PFSK-1 (cell line): ENCODE measurements at regions not wholly inside any gene's neighbourhood (a gene's known extent, or its start where the extent isn't known, plus 50 kb on each side); places are given as distances from the start of the nearest gene placed in this dataset.

ENCODE experiments used
- FOXP2 ChIP-seq: optimal IDR thresholded peaks from 2 replicates; pipeline ENCODE3; 2011; ENCODE audit warnings: borderline replicate concordance, control low read depth, inconsistent platforms; ENCODE audit not compliant: insufficient read depth; ENCODE audit errors: extremely low read length, extremely low read depth
- POLR2AphosphoS5 ChIP-seq: IDR thresholded peaks from 2 replicates; pipeline ENCODE4 v1.6.1; 2012; ENCODE audit warnings: low read depth, mild to moderate bottlenecking, control low read depth, low read length, moderate library complexity
- SIN3A ChIP-seq: IDR thresholded peaks from 2 replicates; pipeline ENCODE4 v1.6.1; 2012; ENCODE audit warnings: mild to moderate bottlenecking, low read length, moderate library complexity, borderline replicate concordance; ENCODE audit not compliant: insufficient read depth
- TAF1 ChIP-seq: IDR thresholded peaks from 2 replicates; pipeline ENCODE4 v1.6.1; 2012; ENCODE audit warnings: low read length, control low read depth, borderline replicate concordance; ENCODE audit not compliant: insufficient read depth
- TF ChIP-seq, protein P1 (sequence below), 2 experiments: IDR thresholded peaks; 2 replicates each; pipeline versions ENCODE4 v1.6.1 to v1.8.0; 2011 to 2012; ENCODE audit warnings: low read depth in 2 of 2, low read length in 2 of 2, control low read depth in 1 of 2, inconsistent platforms in 1 of 2, mild to moderate bottlenecking in 1 of 2, moderate library complexity in 1 of 2; ENCODE audit not compliant: insufficient read depth in 1 of 2

DNA sequence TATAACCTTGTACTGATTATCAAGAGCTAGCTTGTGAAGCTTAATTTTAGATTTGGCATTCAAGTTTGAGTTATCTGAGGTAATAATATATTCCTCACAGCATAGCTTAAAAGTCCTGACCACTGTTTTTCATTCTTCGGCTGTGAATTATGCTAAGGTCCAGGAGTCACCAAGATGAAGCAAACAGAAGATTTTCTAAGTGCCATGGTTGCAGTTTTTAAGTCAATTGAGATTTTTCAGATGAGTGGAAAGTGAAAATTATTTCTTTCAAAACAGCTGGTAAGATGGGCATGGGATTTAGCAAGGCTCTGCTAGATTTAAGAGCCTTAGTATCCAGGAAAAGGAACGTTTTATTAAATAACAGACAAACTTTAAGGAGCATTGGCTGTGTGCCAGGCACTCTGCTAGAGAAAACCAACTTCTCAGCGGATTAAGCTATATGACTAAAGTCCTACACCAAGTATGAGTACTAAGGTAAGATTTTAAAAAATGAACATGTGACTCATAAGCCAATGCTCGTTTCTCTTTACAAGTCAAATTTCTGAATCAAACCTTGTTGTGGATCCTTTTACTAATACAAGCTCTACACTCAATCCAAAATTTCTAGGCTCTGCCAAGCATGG, 149.9 kb upstream of the IL15 start:
- no peak for TF ChIP-seq TAF1
- no peak for TF ChIP-seq FOXP2
- no peak for TF ChIP-seq POLR2AphosphoS5
- TF ChIP-seq, protein P1, sequence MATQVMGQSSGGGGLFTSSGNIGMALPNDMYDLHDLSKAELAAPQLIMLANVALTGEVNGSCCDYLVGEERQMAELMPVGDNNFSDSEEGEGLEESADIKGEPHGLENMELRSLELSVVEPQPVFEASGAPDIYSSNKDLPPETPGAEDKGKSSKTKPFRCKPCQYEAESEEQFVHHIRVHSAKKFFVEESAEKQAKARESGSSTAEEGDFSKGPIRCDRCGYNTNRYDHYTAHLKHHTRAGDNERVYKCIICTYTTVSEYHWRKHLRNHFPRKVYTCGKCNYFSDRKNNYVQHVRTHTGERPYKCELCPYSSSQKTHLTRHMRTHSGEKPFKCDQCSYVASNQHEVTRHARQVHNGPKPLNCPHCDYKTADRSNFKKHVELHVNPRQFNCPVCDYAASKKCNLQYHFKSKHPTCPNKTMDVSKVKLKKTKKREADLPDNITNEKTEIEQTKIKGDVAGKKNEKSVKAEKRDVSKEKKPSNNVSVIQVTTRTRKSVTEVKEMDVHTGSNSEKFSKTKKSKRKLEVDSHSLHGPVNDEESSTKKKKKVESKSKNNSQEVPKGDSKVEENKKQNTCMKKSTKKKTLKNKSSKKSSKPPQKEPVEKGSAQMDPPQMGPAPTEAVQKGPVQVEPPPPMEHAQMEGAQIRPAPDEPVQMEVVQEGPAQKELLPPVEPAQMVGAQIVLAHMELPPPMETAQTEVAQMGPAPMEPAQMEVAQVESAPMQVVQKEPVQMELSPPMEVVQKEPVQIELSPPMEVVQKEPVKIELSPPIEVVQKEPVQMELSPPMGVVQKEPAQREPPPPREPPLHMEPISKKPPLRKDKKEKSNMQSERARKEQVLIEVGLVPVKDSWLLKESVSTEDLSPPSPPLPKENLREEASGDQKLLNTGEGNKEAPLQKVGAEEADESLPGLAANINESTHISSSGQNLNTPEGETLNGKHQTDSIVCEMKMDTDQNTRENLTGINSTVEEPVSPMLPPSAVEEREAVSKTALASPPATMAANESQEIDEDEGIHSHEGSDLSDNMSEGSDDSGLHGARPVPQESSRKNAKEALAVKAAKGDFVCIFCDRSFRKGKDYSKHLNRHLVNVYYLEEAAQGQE (IDR thresholded peaks at IDR 0.05; ENCODE audit: insufficient read depth in 1 of 2, low read depth in 2 of 2, low read length in 2 of 2) = no peak
- TF ChIP-seq SIN3A = no peak

DNA sequence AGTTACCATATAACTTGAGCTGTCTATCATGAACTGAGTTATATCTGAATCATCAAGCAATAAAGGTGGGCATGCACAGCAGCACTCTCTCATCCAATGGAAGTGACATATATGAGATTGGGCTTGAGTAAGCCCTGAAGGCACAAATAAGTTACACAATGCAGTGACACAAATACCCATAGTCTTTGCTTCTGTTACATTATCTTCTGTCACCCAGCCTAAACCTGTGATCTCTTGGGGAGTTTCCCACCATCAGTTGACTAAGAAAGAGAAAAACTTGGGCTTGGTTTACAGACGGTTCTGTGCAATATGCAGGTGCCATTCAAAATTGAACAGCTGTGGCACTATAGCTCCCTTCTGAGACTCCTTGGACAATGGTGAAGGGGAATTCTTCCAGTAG, 138.8 kb upstream of the IL15 start:
- TF ChIP-seq, protein P1 (IDR thresholded peaks at IDR 0.05; ENCODE audit: insufficient read depth in 1 of 2, low read depth in 2 of 2, low read length in 2 of 2) = no peak
- TF ChIP-seq FOXP2 = no peak
- TF ChIP-seq SIN3A = no peak
- no peak for TF ChIP-seq POLR2AphosphoS5
- TF ChIP-seq TAF1 = no peak

DNA sequence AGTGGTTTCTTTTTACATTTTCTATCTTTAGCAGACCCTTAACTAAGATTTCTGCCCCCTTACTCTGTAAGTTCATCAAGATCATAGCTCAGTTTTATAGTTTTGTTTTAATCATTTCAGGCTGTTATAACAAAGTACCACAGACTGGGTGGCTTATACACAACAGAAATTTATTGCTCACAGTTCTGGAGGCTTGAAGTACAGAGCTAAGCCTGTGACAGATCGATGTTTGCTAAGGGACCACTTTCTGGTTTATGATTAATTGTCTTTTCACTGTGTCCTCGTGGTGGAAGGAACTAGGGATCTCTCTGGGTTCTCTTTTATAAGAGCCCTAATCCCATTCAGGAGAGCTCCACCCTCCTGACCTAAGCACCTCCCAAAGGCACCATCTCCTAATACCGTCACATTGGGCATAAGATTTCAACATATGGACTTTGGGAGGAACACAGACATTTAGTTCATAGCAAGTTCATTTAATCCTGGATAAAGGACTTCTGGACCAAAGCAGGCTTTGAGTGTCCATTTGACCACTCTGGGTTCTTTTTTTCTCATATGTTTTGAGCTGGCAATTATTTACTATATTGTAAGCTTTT, 137.0 kb upstream of the IL15 start:
- TF ChIP-seq, protein P1 (IDR thresholded peaks at IDR 0.05; ENCODE audit: insufficient read depth in 1 of 2, low read depth in 2 of 2, low read length in 2 of 2) = no peak
- TF ChIP-seq POLR2AphosphoS5 (no peak), TAF1 (no peak), FOXP2 (no peak), SIN3A (no peak)

DNA sequence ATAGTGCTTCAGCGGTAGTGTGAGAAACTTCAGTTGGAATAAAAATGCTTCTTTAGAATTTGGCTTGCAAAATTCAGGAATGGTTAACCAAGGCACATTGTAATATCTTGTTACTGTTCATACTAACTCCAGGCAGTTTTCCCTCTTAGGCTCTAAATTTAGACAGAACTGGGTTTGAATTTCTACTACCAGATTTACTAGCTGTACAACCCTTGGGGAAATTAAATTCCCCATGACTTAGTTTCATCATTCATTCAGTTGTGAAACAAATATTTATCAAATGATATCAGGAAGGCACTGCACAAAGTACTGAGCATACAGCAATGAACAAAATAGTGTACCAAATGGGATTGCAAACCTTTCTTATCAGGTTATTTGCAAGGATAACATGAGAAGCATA, 135.0 kb upstream of the IL15 start:
- TF ChIP-seq SIN3A (no peak), FOXP2 (no peak), TAF1 (no peak), POLR2AphosphoS5 (no peak)
- TF ChIP-seq, protein P1 (IDR thresholded peaks at IDR 0.05; ENCODE audit: insufficient read depth in 1 of 2, low read depth in 2 of 2, low read length in 2 of 2) = no peak

DNA sequence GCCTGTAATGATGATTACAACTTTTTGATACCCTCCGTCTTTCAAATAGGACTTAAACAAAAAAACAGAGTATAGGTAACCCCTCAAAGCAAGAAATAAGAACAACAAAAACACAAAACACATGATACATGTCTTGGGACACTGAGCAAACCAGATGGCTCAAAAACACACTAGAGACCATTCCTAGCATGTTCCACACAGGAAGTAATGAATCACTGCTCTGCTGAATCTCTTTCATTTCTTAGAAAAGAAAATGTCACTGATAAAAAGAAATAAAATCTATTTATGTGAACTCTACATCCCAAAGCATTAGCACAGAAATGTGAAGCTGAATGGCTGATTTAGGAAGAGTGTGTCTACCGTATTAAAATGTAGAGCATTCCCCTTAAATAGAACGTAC, 134.5 kb upstream of the IL15 start:
- TF ChIP-seq FOXP2 (no peak), POLR2AphosphoS5 (no peak), TAF1 (no peak), SIN3A (no peak)
- TF ChIP-seq, protein P1 (IDR thresholded peaks at IDR 0.05; ENCODE audit: insufficient read depth in 1 of 2, low read depth in 2 of 2, low read length in 2 of 2) = no peak
